RWPE2 (cell line): ENCODE measurements at regions not wholly inside any gene's neighbourhood (a gene's known extent, or its start where the extent isn't known, plus 50 kb on each side); places are given as distances from the start of the nearest gene placed in this dataset.
"Not testable (repeated sequence)": the region's sequence is repeated elsewhere in the genome, so short reads cannot be mapped to it uniquely, and the experiment has no call there.

Experiments used
- ATAC-seq: fragments of 200-7000 bp; cut with Tn5 transposase; 3 replicates; pipeline ENCODE4 v1.9.1; 2021; ENCODE audit warnings: low read depth
- DNase-seq: peaks from one replicate; pipeline ENCODE4 v3.0.0-alpha.2; 2020; ENCODE audit warnings: low spot score
- H3K27ac ChIP-seq: fragments of 450-650 bp; 2 replicates; pipeline ENCODE4 v1.5.1; 2017; ENCODE audit warnings: mild to moderate bottlenecking; ENCODE audit not compliant: poor library complexity, severe bottlenecking
- H3K27me3 ChIP-seq: fragments of 250-450 bp; sonication (Bioruptor Pico); 2 replicates; pipeline ENCODE4 v1.5.1; 2021; ENCODE audit warnings: mild to moderate bottlenecking, moderate library complexity; ENCODE audit not compliant: insufficient read depth, poor library complexity, severe bottlenecking
- H3K36me3 ChIP-seq: fragments of 250-450 bp; sonication (Bioruptor Pico); 2 replicates; pipeline ENCODE4 v1.5.1; 2020; ENCODE audit warnings: low read depth, mild to moderate bottlenecking, moderate library complexity
- H3K4me1 ChIP-seq: fragments of 250-450 bp; sonication (Bioruptor Pico); 2 replicates; pipeline ENCODE4 v1.5.1; 2021; ENCODE audit warnings: mild to moderate bottlenecking, moderate library complexity; ENCODE audit not compliant: insufficient read depth, poor library complexity, severe bottlenecking
- H3K4me3 ChIP-seq: fragments of 250-450 bp; sonication (Bioruptor Pico); 2 replicates; pipeline ENCODE4 v1.5.1; 2021; ENCODE audit warnings: mild to moderate bottlenecking, moderate library complexity; ENCODE audit not compliant: severe bottlenecking
- H3K9me3 ChIP-seq: fragments of 250-450 bp; sonication (Bioruptor Pico); 2 replicates; pipeline ENCODE4 v1.5.1; 2021; ENCODE audit warnings: mild to moderate bottlenecking, moderate library complexity; ENCODE audit not compliant: severe bottlenecking
- TF ChIP-seq, protein P1 (sequence below): fragments of 450-650 bp; IDR thresholded peaks from one replicate; pipeline ENCODE4 v1.5.1; 2017; ENCODE audit warnings: mild to moderate bottlenecking, moderate library complexity; ENCODE audit not compliant: poor library complexity, severe bottlenecking

DNA sequence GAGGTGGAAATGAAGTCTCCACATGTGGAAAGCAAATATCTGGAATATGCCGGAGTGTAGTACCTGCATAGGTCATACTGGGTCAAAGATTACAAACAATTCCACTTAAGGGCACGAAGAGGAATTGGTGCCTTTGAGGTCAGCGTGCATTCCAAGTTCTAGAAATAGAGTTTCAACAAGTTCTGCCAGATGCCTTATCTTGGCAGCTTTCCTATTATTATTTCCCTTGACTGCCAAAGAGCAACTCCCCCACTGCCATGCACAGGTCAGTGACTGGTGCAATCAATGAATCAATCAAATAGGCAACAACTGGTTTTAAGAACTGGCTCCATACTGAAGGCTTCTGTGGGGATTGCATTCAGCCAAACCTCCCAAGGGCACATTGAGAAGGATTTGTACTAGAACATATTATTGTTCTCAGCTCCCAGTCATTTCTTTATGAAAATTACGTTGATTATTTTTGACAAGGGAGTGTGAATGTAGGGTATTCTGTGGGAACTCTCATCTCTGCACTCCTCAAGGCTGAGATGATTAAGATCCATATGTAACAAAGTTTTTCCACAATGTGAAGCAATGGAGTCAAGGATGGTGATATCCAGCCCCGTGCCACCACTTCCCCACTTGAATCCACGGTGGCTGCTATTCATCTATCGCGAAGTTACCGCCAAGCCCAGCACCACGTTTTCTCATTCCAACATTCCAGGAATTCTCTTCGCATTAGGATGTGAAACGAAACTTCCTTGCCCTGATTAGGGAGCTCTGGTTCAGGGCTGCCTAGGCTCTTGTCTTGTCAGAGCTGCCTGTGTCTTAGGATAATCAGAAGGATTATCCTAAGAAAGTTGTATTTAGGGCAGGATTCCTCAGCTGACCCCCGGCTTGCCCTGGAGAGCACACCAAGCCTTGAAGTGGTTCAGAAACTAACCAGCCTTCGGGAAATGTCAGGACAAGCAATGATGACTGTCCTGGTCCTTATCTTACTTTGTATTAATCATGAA, 115.1 kb upstream of the PCED1B start:
- DNase-seq (peak; percentile 72), ATAC-seq (peak; percentile 85)
- Histone ChIP-seq H3K9me3 (no peaks in the 10 kb centered on the region), H3K36me3 (no peaks in the 10 kb centered on the region), H3K4me1 (peaks cover 32% of the 10 kb centered on the region), H3K27me3 (no peaks in the 10 kb centered on the region), H3K4me3 (no peak overlapping the region), H3K27ac (peak overlapping the region; percentile 82)
- TF ChIP-seq, protein P1, sequence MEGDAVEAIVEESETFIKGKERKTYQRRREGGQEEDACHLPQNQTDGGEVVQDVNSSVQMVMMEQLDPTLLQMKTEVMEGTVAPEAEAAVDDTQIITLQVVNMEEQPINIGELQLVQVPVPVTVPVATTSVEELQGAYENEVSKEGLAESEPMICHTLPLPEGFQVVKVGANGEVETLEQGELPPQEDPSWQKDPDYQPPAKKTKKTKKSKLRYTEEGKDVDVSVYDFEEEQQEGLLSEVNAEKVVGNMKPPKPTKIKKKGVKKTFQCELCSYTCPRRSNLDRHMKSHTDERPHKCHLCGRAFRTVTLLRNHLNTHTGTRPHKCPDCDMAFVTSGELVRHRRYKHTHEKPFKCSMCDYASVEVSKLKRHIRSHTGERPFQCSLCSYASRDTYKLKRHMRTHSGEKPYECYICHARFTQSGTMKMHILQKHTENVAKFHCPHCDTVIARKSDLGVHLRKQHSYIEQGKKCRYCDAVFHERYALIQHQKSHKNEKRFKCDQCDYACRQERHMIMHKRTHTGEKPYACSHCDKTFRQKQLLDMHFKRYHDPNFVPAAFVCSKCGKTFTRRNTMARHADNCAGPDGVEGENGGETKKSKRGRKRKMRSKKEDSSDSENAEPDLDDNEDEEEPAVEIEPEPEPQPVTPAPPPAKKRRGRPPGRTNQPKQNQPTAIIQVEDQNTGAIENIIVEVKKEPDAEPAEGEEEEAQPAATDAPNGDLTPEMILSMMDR = no peak

DNA sequence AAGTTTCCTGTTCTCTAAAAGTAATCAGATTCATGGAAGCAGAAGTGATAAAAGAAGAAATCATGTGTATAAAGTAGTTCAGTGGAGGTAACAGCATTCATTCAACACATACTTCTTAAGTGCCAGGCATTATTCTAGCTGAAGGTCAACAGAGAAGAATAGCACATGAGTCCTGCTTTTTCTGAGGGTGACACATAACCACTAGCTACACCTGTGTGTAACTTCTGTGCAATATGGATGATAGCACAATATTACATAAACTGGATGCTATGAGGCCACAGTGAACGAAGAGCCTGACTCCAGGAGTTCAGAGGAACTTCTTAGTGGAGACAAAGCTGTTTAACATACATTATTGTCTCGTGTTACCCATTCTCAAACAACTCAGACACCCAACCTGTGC, 114.3 kb upstream of the PCED1B start:
- Histone ChIP-seq H3K4me1 (peaks cover 23% of the 10 kb centered on the region), H3K27me3 (no peaks in the 10 kb centered on the region), H3K36me3 (no peaks in the 10 kb centered on the region), H3K27ac (peak overlapping the region; percentile 82), H3K9me3 (no peaks in the 10 kb centered on the region), H3K4me3 (no peak overlapping the region)
- ATAC-seq (no peak), DNase-seq (no peak)
- TF ChIP-seq, protein P1 = no peak

DNA sequence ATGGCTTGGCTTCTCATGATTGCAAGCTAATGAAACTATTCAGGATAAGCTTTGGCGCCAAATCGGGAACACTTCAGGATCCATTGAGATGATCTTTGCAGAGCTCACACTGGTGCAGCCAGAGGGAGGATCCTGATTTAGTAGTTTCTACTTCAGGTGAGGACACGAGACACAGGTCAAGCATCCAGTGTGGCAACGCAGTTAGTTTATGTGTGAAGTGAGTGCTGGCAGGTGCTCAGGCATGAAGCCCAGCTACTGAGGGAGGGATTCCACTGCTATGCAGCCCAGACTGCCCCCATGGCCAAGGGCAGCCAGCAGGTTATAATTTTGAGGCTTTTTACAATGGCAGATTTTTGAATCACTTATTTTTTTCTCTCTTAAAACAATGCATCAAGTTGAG, 113.5 kb upstream of the PCED1B start:
- no peak for ATAC-seq
- TF ChIP-seq, protein P1 = no peak
- H3K9me3 ChIP-seq = no peaks in the 10 kb centered on the region
- H3K4me1 ChIP-seq = peaks cover 23% of the 10 kb centered on the region
- H3K4me3 ChIP-seq = no peak overlapping the region
- no peaks in the 10 kb centered on the region for H3K27me3 ChIP-seq
- no peak for DNase-seq
- no peaks in the 10 kb centered on the region for H3K36me3 ChIP-seq
- no peak overlapping the region for H3K27ac ChIP-seq

DNA sequence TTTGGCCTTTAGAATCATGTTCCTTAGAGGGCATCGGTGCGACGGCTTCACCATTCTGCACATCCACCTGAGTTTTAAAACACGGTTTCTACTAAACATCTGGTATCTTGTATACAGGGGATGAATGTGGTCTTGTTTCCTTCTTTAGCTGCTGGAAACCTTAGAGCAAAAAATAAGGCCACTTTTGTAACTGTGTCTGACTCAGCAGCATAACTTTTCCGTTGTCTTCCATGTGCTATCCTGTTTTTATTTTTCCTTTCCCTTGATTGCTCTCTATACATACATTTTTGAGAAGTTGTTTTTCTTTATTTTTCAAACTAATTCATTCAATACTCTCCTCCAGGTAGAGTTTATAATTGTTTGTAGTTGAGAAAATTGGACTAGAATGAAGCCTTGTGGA, 108.8 kb upstream of the PCED1B start:
- TF ChIP-seq, protein P1 = no peak
- Histone ChIP-seq H3K27me3 (no peaks in the 10 kb centered on the region), H3K27ac (no peak overlapping the region), H3K9me3 (no peaks in the 10 kb centered on the region), H3K4me1 (no peaks in the 10 kb centered on the region), H3K36me3 (no peaks in the 10 kb centered on the region), H3K4me3 (no peak overlapping the region)
- DNase-seq (no peak), ATAC-seq (no peak)

DNA sequence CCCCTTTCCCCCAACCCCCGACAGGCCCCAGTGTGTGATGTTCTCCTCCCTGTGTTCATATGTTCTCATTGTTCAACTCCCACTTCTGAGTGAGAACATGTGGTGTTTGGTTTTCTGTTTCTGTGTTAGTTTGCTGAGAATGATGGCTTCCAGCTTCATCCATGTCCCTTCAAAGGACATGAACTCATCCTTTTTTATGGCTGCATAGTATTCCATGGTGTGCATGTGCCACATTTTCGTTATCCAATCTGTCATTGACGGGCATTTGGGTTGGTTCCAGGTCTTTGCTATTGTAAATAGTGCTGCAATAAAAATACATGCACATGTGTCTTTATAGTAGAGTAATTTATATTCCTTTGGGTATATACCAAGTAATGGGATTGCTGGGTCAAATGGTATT, 105.5 kb upstream of the PCED1B start:
- H3K4me1 ChIP-seq, H3K36me3 ChIP-seq, ATAC-seq, H3K9me3 ChIP-seq, DNase-seq, H3K27ac ChIP-seq, H3K27me3 ChIP-seq, H3K4me3 ChIP-seq: not testable (repeated sequence)
